DMS114 treated with DMSO at 0.1 percent for 48 hours (cell line): ENCODE measurements at regions not wholly inside any gene's neighbourhood (a gene's known extent, or its start where the extent isn't known, plus 50 kb on each side); places are given as distances from the start of the nearest gene placed in this dataset.

Experiments
- DNase-seq: peaks from one replicate; lab custom pipeline; 2025; ENCODE audit not compliant: unreplicated experiment; lab: John Stamatoyannopoulos, UW

GRCh38 chr20:4601630-4602296 lies 84.5 kb upstream of the PRNP start:
- no peak for DNase-seq

GRCh38 chr20:4600308-4601014 lies 85.8 kb upstream of the PRNP start:
- DNase-seq: no peak

DNA sequence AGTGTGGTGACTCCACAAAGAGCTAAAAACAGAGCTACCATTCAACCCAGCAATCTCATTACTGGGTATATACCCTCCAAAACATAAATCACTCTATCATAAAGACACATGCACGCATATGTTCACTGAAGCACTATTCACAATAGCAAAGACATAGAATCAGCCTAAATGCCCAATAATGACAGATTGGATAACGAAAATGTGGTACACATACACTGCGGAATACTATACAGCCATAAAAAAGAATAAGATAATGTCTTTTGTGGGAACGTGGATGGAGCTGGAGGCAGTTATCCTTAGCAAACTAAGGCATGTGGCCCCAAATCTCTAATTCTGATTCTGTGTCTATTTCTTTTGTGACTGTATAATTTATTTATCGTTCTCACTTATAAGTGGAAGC lies 89.0 kb upstream of the PRNP start:
- DNase-seq: no peak

GRCh38 chr20:4593149-4593525 lies 93.1 kb upstream of the PRNP start:
- DNase-seq: no peak

- DNase-seq: no peak
These were observed 93.7 kb upstream of the PRNP start for GRCh38 chr20:4592316-4593148.

DNA sequence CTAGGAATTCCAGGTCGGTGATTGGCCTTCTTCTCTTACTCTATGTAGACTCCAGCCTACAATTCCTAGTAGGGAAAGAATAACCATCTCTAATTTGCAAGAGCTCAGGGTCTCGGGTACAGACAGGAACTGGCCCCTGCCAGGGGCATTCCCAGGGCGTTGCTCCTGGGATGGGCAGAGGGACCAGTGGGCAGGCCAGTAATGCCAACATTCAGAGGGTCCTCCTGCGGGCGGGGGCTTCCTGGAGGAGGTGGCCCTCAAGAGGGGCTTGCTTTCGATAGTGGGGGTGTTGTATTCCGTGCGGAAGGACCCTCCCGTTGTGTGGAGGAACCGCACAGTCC lies 94.3 kb upstream of the PRNP start:
- no peak for DNase-seq

GRCh38 chr20:4585758-4586157 lies 100.5 kb upstream of the PRNP start:
- DNase-seq: no peak

DNA sequence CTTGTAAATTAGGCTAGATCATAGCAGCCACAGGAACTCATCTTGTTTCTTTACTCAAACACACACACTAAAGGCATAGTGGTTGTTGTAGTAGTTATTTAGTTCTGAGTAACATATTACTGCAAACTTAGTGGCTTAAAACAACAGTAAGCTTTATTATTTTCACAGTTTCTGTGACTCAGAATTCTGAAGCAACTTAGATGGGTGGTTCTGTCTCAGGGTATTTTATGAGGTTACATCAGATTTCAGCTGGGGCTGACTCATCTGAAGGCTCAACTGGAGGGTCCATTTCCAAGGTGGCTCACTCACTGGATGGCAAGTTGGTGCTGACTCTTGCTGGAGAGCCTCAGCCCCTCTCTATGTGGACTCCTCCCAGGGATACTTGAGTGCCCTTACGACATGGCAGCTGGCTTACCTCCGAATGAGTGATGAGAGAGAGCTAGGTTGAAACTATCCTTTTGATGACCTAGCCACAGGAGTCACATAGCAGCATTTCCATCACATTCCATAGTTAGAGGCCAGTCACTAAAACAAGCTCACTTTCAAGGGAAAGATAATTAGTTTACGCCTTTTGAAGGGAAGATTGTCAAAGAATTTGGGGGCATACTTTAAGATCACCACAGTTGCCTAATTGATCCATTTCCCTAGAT lies 101.0 kb upstream of the PRNP start:
- no peak for DNase-seq

GRCh38 chr20:4584510-4584909 lies 101.7 kb upstream of the PRNP start:
- no peak for DNase-seq

DNA sequence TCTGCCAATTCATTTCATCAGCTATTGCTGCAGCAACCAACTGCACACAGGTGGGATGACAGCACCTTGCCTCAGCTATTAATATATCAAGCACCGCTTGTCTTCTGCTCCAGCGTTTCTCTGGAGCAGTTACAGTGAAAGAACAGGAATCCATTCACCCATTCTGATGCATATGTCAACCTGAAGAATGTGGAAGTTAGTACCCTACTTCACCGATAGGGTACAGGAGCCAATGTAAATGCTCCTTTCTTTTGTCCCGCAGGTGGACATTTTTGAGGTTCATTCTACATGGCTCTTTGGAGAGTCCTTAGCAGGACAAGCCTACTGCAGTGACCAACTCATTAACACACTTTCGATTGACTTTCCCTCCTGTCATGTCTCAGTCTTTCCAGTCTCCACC lies 104.4 kb upstream of the PRNP start:
- no peak for DNase-seq

- no peak for DNase-seq
These were observed 107.9 kb upstream of the PRNP start for GRCh38 chr20:4578375-4578774.

DNA sequence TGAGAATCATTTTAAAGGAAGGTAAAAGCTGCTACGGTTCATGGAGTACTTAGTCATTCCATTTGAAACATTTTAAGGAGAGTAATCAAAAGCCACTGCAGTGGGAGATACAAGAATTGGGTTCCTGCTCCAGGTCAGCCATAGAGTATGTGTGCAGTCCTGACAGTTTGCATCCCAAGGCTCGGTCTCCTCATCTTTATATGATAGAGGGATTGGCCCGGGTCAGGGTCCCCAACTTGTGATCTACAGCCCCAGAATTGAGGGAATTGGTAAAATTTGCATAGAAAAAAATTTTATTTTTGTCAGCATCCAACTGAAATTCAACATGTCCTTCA lies 111.9 kb upstream of the PRNP start:
- DNase-seq: no peak

- no peak for DNase-seq
These were observed 112.5 kb upstream of the PRNP start for GRCh38 chr20:4573564-4574355.

DNA sequence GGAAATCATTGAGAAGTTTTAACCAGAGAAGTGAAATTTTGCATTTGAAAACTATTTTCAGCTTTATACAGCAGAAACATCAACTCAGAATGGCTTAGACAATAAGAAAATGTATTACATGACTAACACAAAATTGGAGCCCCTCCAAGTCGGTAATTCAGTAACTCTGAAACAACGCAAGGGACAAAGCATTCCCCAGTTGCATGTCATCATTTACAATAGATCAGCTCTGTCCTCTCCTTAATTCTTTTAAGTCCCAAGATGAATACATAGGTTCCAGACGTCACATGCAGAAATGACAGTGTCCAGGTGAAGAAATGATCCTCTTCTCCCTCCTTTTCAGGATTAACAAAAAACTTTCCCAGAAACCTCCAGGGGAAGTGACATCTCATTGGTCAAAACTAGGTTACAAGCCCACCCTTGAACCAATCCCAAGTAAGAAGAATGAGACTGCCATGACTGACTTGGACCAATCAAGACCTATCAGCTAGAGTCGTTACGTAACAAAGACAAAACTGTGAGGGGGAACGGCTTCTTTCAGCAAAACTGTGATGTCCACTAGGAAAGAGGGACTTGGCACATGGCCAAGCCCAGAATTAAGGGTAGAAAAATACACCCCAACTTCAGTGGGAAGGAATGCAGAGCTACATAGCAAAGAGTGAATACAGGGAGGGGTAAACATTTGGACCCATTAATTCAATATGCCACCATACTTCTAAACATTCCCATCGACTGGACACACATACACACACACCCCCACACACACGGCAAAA lies 114.3 kb upstream of the PRNP start:
- DNase-seq: no peak

- DNase-seq: no peak
These were observed 116.4 kb upstream of the PRNP start for GRCh38 chr20:4569865-4570264.

- DNase-seq: no peak
These were observed 117.2 kb upstream of the PRNP start for GRCh38 chr20:4569092-4569491.

DNA sequence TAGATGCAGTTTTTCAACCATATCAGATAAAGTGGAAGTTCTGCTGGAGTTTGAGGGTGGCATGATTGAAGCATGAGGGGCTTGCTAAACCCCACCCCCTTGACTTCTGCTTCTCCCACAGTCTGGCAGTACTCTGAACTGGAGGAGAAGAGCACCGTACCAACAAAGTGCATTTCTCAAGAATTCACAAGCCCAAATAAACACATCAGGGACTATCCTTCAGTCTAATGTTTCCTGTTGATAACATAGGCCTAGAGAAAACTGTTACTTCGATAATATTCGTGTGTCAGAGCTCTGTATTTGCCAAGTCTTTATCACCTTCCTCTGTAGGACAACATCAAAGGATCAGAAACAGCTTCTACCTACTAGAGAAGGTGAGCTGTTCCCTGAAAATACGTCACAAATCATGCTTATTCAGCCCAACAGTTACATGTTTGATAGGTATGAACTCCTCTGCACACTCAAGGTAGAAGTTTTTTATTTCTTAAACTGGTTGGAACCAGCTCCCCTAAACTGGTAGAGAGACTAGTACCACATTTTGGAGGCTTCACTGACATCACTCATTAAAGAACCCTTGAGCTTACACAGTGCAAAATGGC lies 117.8 kb upstream of the PRNP start:
- DNase-seq: no peak

DNA sequence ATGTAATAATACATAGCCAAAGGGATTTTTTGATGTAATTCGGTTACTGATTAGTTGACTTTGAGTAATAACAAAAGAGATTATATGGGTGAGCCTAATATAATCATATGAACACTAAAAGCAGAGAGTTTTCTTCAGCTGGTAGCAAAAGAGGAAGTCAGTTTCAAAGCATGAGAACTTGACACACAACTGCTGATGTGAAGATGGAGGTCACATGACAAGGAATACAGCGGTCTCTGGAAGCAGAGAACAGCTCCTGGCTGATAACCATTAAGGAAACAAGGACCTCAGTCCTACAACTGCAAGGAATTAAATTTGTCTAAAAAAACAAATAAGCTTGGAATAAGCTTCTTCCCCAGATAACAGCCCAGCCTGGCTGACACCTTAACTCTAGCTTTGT lies 119.1 kb upstream of the PRNP start:
- no peak for DNase-seq

GRCh38 chr20:4563534-4563933 lies 122.7 kb upstream of the PRNP start:
- DNase-seq: no peak

DNA sequence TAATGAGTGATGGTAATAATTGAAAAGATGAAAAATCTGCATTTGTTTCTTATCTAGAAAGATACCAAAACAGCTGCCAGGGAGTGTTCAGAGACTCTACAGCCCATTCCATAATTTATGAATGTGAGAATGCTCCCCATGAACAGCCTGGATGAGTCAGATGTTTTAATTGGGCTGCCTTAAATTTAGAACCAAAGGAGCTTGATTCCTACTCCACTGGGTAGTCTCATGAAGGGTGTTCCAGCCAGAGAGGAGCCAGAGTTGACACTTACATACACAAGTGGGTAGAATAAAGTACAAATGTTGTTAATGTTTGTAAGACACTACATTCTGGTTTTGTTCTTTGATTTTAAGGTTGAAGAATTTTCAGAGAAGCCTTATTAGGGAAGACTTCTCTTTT lies 123.2 kb upstream of the PRNP start:
- DNase-seq: no peak
